Anterior cingulate cortex (tissue), 58 donors: ENCODE measurements at regions not wholly inside any gene's neighbourhood (a gene's known extent, or its start where the extent isn't known, plus 50 kb on each side); places are given as distances from the start of the nearest gene placed in this dataset.
"Not testable (repeated sequence)": the region's sequence is repeated elsewhere in the genome, so short reads cannot be mapped to it uniquely, and the experiment has no call there.

Experiments
- DNase-seq, 58 donors: peaks; one replicate each; lab custom pipeline; 2025; lab: John Stamatoyannopoulos, UW

- DNase-seq, result not testable (repeated sequence)
Observed at GRCh38 chr7:6882321-6882721, 56.2 kb upstream of the CCZ1B start.

GRCh38 chr7:6883756-6884155 is 57.7 kb upstream of the CCZ1B start:
- not testable (repeated sequence) for DNase-seq

- no peak for DNase-seq
Observed at GRCh38 chr7:6886198-6886597, 60.1 kb upstream of the CCZ1B start.

GRCh38 chr7:6888267-6889045 is 62.4 kb upstream of the CCZ1B start:
- peak in 1 of 58 donors; percentile 5 for DNase-seq

GRCh38 chr7:6889252-6889812 is 63.3 kb upstream of the CCZ1B start:
- no peak for DNase-seq

GRCh38 chr7:6902097-6902518 is 76.0 kb upstream of the CCZ1B start:
- DNase-seq, result not testable (repeated sequence)

- DNase-seq, result not testable (repeated sequence)
Observed at GRCh38 chr7:6903289-6903688, 77.2 kb upstream of the CCZ1B start.

- DNase-seq, result not testable (repeated sequence)
Observed at GRCh38 chr7:6903792-6904191, 77.7 kb upstream of the CCZ1B start.

- DNase-seq, result no peak
Observed at GRCh38 chr7:6917258-6917657, 91.2 kb upstream of the CCZ1B start.

GRCh38 chr7:6919169-6919568 is 93.1 kb upstream of the CCZ1B start:
- DNase-seq, result peak in 1 of 58 donors; percentile 30

GRCh38 chr7:6924523-6924922 is 98.4 kb upstream of the CCZ1B start:
- DNase-seq, result not testable (repeated sequence)

GRCh38 chr7:6926193-6927174 is 100.4 kb upstream of the CCZ1B start:
- DNase-seq, result not testable (repeated sequence)

- not testable (repeated sequence) for DNase-seq
Observed at GRCh38 chr7:6927643-6928042, 101.6 kb upstream of the CCZ1B start.

- not testable (repeated sequence) for DNase-seq
Observed at GRCh38 chr7:6929588-6929987, 103.5 kb upstream of the CCZ1B start.

GRCh38 chr7:6930081-6930635 is 104.1 kb upstream of the CCZ1B start:
- DNase-seq, result not testable (repeated sequence)

- peak in 19 of 58 donors; percentile 3 to 53 (median 17) for DNase-seq
Observed at GRCh38 chr7:6930787-6931186, 104.7 kb upstream of the CCZ1B start.

GRCh38 chr7:6931456-6931855 is 105.4 kb upstream of the CCZ1B start:
- DNase-seq, result not testable (repeated sequence)

- not testable (repeated sequence) for DNase-seq
Observed at GRCh38 chr7:6933954-6934632, 108.0 kb upstream of the CCZ1B start.

GRCh38 chr7:6934981-6935380 is 108.9 kb upstream of the CCZ1B start:
- no peak for DNase-seq

GRCh38 chr7:6936626-6937025 is 110.6 kb upstream of the CCZ1B start:
- not testable (repeated sequence) for DNase-seq
